HEK293T (cell line): ENCODE measurements at regions not wholly inside any gene's neighbourhood (a gene's known extent, or its start where the extent isn't known, plus 50 kb on each side); places are given as distances from the start of the nearest gene placed in this dataset.
"Not testable (repeated sequence)": the region's sequence is repeated elsewhere in the genome, so short reads cannot be mapped to it uniquely, and the experiment has no call there.

Experiments used
- ARNT ChIP-seq: fragments of 450-650 bp; IDR thresholded peaks from 2 replicates; pipeline ENCODE4 v1.6.1; 2017; ENCODE audit warnings: mild to moderate bottlenecking
- BHLHE40 ChIP-seq: fragments of 450-650 bp; IDR thresholded peaks from 2 replicates; pipeline ENCODE4 v1.6.1; 2016; ENCODE audit warnings: mild to moderate bottlenecking, moderate library complexity, borderline replicate concordance
- CTBP1 ChIP-seq: fragments of 450-650 bp; IDR thresholded peaks from 2 replicates; pipeline ENCODE4 v1.6.1; 2016; ENCODE audit warnings: borderline replicate concordance
- ELF4 ChIP-seq: fragments of 450-650 bp; IDR thresholded peaks from 2 replicates; pipeline ENCODE4 v1.6.1; 2017; ENCODE audit warnings: antibody characterized with exemption
- FOXA1 ChIP-seq: fragments of 450-650 bp; IDR thresholded peaks from 2 replicates; pipeline ENCODE4 v1.6.1; 2016; ENCODE audit warnings: mild to moderate bottlenecking
- FOXK2 ChIP-seq: fragments of 450-650 bp; IDR thresholded peaks from 2 replicates; pipeline ENCODE4 v1.6.1; 2016; ENCODE audit warnings: mild to moderate bottlenecking
- FOXM1 ChIP-seq: fragments of 450-650 bp; IDR thresholded peaks from 2 replicates; pipeline ENCODE4 v1.6.1; 2017; ENCODE audit warnings: mild to moderate bottlenecking, borderline replicate concordance
- HDGF ChIP-seq: fragments of 450-650 bp; IDR thresholded peaks from 2 replicates; pipeline ENCODE4 v1.6.1; 2017; ENCODE audit warnings: antibody characterized with exemption, borderline replicate concordance
- L3MBTL2 ChIP-seq: fragments of 450-650 bp; conservative IDR thresholded peaks from 2 replicates; pipeline ENCODE4 v1.6.1; 2016; ENCODE audit warnings: mild to moderate bottlenecking
- LEF1 ChIP-seq: fragments of 450-650 bp; IDR thresholded peaks from 2 replicates; pipeline ENCODE4 v1.6.1; 2017; ENCODE audit warnings: mild to moderate bottlenecking, borderline replicate concordance
- SP1 ChIP-seq: fragments of 450-650 bp; IDR thresholded peaks from 2 replicates; pipeline ENCODE4 v1.6.1; 2017
- SUZ12 ChIP-seq: fragments of 450-650 bp; IDR thresholded peaks from 2 replicates; pipeline ENCODE4 v1.6.1; 2016; ENCODE audit warnings: mild to moderate bottlenecking
- TARDBP ChIP-seq: fragments of 450-650 bp; IDR thresholded peaks from 2 replicates; pipeline ENCODE4 v1.6.1; 2016

GRCh38 chr1:81722631-81723328 lies 78.0 kb upstream of the ADGRL2 start:
- not testable (repeated sequence) for TF ChIP-seq LEF1, SUZ12, FOXM1, ELF4, TARDBP, SP1, BHLHE40, FOXK2, HDGF, FOXA1, ARNT, CTBP1, L3MBTL2
